Endothelial cell (in vitro differentiated cells): ENCODE measurements at regions not wholly inside any gene's neighbourhood (a gene's known extent, or its start where the extent isn't known, plus 50 kb on each side); places are given as distances from the start of the nearest gene placed in this dataset.

ENCODE experiments used
- DNase-seq: peaks from one replicate; pipeline ENCODE4 v3.0.0; 2021; ENCODE audit warnings: low spot score
- H3K27ac Mint-ChIP-seq: one replicate; pipeline ENCODE4 v1.8.0; 2021; ENCODE audit warnings: mixed read lengths, inconsistent platforms; ENCODE audit not compliant: unreplicated experiment
- H3K27me3 Mint-ChIP-seq: one replicate; pipeline ENCODE4 v1.8.0; 2021; ENCODE audit warnings: mild to moderate bottlenecking, moderate library complexity, mixed read lengths, inconsistent platforms; ENCODE audit not compliant: unreplicated experiment
- H3K36me3 Mint-ChIP-seq: one replicate; pipeline ENCODE4 v1.8.0; 2021; ENCODE audit warnings: mild to moderate bottlenecking, low read depth, mixed read lengths, inconsistent platforms; ENCODE audit not compliant: unreplicated experiment
- H3K4me1 Mint-ChIP-seq: one replicate; pipeline ENCODE4 v1.8.0; 2021; ENCODE audit warnings: mild to moderate bottlenecking, mixed read lengths, inconsistent platforms; ENCODE audit not compliant: unreplicated experiment
- H3K4me3 Mint-ChIP-seq: one replicate; pipeline ENCODE4 v1.8.0; 2021; ENCODE audit warnings: mild to moderate bottlenecking, mixed read lengths, inconsistent platforms; ENCODE audit not compliant: unreplicated experiment
- H3K9me3 Mint-ChIP-seq: one replicate; pipeline ENCODE4 v1.8.0; 2021; ENCODE audit warnings: mixed read lengths, inconsistent platforms; ENCODE audit not compliant: unreplicated experiment
- TF ChIP-seq, protein P1 (sequence below): fragments of 200-600 bp; sonication (generic); IDR thresholded peaks from one replicate; pipeline ENCODE4 v1.5.0; 2021; ENCODE audit warnings: antibody characterized with exemption; ENCODE audit not compliant: unreplicated experiment

DNA sequence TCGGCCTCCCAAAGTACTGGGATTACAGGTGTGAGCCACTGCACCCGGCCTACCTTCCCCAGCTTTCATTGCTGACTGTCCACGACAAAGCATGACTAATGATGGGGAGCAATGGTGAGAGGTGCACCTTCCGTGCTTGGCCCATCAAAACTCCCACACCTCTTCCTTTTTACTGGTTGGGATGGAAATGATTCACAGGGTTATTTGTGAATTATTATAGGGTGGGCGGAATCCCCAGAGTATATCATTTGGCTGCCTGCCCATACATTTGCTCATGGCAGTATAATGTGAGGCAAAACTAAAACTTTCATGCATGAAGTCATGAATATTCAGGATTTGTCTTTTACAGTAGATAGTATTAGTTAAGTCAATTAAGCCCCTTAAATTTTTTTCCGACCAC is 334.2 kb upstream of the NETO1 start:
- Mint-ChIP-seq H3K9me3 (no peaks in the 10 kb centered on the region), H3K27me3 (no peaks in the 10 kb centered on the region), H3K4me3 (no peak overlapping the region), H3K36me3 (no peaks in the 10 kb centered on the region), H3K27ac (no peak overlapping the region), H3K4me1 (no peaks in the 10 kb centered on the region)
- TF ChIP-seq, protein P1, sequence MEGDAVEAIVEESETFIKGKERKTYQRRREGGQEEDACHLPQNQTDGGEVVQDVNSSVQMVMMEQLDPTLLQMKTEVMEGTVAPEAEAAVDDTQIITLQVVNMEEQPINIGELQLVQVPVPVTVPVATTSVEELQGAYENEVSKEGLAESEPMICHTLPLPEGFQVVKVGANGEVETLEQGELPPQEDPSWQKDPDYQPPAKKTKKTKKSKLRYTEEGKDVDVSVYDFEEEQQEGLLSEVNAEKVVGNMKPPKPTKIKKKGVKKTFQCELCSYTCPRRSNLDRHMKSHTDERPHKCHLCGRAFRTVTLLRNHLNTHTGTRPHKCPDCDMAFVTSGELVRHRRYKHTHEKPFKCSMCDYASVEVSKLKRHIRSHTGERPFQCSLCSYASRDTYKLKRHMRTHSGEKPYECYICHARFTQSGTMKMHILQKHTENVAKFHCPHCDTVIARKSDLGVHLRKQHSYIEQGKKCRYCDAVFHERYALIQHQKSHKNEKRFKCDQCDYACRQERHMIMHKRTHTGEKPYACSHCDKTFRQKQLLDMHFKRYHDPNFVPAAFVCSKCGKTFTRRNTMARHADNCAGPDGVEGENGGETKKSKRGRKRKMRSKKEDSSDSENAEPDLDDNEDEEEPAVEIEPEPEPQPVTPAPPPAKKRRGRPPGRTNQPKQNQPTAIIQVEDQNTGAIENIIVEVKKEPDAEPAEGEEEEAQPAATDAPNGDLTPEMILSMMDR: no peak
- no peak for DNase-seq

DNA sequence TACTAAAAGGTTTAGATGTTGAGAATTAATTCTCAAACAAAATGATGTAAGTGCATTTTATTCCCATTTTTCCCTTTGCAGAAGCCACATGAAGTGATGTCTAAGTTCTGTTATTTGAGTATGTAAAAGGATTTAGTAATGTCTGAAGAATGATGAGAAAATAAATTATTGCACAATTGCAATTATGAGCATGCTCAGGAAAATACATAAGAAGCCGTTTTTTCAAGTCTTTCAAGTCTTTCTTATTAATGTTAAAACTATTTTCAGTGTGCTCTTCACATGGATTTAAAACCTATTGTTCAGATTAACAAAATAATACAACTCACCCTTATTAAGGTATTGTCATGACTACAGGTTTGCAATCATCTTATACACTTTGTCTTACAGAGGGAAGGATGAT is 331.4 kb upstream of the NETO1 start:
- H3K9me3 Mint-ChIP-seq: no peaks in the 10 kb centered on the region
- H3K4me1 Mint-ChIP-seq: no peaks in the 10 kb centered on the region
- DNase-seq: no peak
- H3K36me3 Mint-ChIP-seq: no peaks in the 10 kb centered on the region
- TF ChIP-seq, protein P1: no peak
- no peak overlapping the region for H3K27ac Mint-ChIP-seq
- no peaks in the 10 kb centered on the region for H3K27me3 Mint-ChIP-seq
- H3K4me3 Mint-ChIP-seq: no peak overlapping the region

DNA sequence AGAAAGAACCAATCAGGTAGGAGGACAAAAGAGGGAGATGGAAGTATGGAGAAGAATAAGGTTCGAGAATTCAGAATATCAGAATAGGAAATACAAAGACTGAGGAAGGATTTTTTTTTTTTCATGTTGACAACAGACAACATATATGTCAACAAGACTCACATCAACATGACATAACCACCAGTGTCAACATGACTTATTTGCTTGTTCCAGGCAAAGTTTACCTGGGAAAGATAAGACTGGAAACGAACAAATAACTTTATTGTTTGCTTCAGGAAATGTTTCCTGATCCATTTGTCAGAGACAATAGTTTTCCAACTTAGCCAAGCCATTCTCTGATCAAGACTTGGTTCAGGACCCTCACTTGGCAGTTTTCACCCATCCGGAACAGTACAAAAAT is 321.9 kb upstream of the NETO1 start:
- Mint-ChIP-seq H3K27ac (no peak overlapping the region), H3K4me1 (no peaks in the 10 kb centered on the region), H3K36me3 (no peaks in the 10 kb centered on the region), H3K27me3 (no peaks in the 10 kb centered on the region), H3K4me3 (no peak overlapping the region), H3K9me3 (no peaks in the 10 kb centered on the region)
- DNase-seq: no peak
- TF ChIP-seq, protein P1: no peak

DNA sequence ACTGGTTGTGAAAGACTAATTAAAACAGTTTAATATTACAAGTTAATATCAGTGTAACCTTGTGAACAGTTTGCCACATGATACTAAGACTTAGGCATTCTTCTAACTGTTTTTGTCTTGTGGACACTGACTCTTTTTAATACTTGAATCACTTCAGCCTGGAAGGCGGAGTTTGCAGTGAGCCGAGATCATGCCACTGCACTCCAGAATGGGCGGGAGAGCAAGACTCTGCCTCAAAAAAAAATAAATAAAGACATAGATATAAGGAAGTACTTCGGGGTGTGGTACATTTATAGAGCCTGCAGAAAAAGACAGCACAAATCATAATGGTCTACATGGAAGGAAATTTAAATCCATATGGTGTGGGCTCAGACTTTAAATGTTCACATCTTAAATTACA is 300.4 kb upstream of the NETO1 start:
- Mint-ChIP-seq H3K27ac (no peak overlapping the region), H3K36me3 (no peaks in the 10 kb centered on the region), H3K9me3 (no peaks in the 10 kb centered on the region), H3K4me3 (no peak overlapping the region), H3K27me3 (no peaks in the 10 kb centered on the region), H3K4me1 (no peaks in the 10 kb centered on the region)
- TF ChIP-seq, protein P1: no peak
- DNase-seq: no peak

DNA sequence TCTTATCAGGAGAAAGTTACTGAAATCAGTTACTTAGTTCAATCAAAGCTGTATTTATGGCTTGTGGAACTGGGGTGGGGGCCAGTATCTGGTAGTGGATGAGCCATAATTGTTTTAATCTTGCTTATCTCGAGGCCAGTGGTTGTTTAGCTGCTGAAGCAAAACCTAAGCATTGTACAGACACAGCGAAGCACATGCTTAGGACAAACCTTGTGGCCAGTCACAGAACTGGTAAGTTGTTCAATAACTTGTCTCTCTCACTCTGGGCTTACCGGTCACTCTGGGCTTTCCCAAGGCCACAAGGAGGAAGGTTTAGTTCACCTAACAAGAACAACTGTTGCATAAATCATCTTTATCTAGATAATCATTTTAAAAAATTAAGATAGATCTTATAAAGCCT is 296.6 kb upstream of the NETO1 start:
- no peaks in the 10 kb centered on the region for H3K4me1 Mint-ChIP-seq
- no peaks in the 10 kb centered on the region for H3K9me3 Mint-ChIP-seq
- no peaks in the 10 kb centered on the region for H3K27me3 Mint-ChIP-seq
- DNase-seq: no peak
- no peak overlapping the region for H3K27ac Mint-ChIP-seq
- no peak overlapping the region for H3K4me3 Mint-ChIP-seq
- H3K36me3 Mint-ChIP-seq: no peaks in the 10 kb centered on the region
- TF ChIP-seq, protein P1: no peak
